GM12874 (cell line): ENCODE measurements at regions not wholly inside any gene's neighbourhood (a gene's known extent, or its start where the extent isn't known, plus 50 kb on each side); places are given as distances from the start of the nearest gene placed in this dataset.

Experiments
- CTCF ChIP-seq: IDR thresholded peaks from 2 replicates; pipeline ENCODE4 v1.5.1; 2011; ENCODE audit warnings: low read depth, mild to moderate bottlenecking, control low read depth, low read length, moderate library complexity; ENCODE audit not compliant: insufficient read depth

GRCh38 chr3:88262527-88262926 lies 112.8 kb downstream of the C3orf38 start:
- TF ChIP-seq CTCF = no peak

- no peak for TF ChIP-seq CTCF
These were observed 113.8 kb downstream of the C3orf38 start for GRCh38 chr3:88263417-88264100.

- TF ChIP-seq CTCF = no peak
These were observed 117.7 kb downstream of the C3orf38 start for GRCh38 chr3:88267441-88267840.

- TF ChIP-seq CTCF = no peak
These were observed 118.1 kb downstream of the C3orf38 start for GRCh38 chr3:88267847-88268246.

GRCh38 chr3:88280326-88280725 lies 130.6 kb downstream of the C3orf38 start:
- no peak for TF ChIP-seq CTCF

- no peak for TF ChIP-seq CTCF
These were observed 132.9 kb downstream of the C3orf38 start for GRCh38 chr3:88282528-88283241.

GRCh38 chr3:88283242-88283592 lies 133.5 kb downstream of the C3orf38 start:
- no peak for TF ChIP-seq CTCF
